HG03095 (cell line): ENCODE measurements at regions not wholly inside any gene's neighbourhood (a gene's known extent, or its start where the extent isn't known, plus 50 kb on each side); places are given as distances from the start of the nearest gene placed in this dataset.
"Not testable (repeated sequence)": the region's sequence is repeated elsewhere in the genome, so short reads cannot be mapped to it uniquely, and the experiment has no call there.

Experiments used
- ATAC-seq: cut with Tn5 transposase; IDR thresholded peaks from one replicate; pipeline ENCODE4 v1.9.1; 2021; ENCODE audit warnings: moderate library complexity; ENCODE audit not compliant: unreplicated experiment

GRCh38 chr2:357811-358210, 69.9 kb upstream of the ALKAL2 start:
- ATAC-seq = no peak

- ATAC-seq = not testable (repeated sequence)
Observed at GRCh38 chr2:356304-356703, 68.4 kb upstream of the ALKAL2 start.

GRCh38 chr2:355773-356172, 67.9 kb upstream of the ALKAL2 start:
- no peak for ATAC-seq

- ATAC-seq = no peak
Observed at GRCh38 chr2:352696-353095, 64.8 kb upstream of the ALKAL2 start.

GRCh38 chr2:349390-349789, 61.5 kb upstream of the ALKAL2 start:
- ATAC-seq = no peak

- ATAC-seq = no peak
Observed at GRCh38 chr2:348361-348916, 60.5 kb upstream of the ALKAL2 start.

GRCh38 chr2:344811-345210, 56.9 kb upstream of the ALKAL2 start:
- no peak for ATAC-seq

GRCh38 chr2:343355-343754, 55.5 kb upstream of the ALKAL2 start:
- ATAC-seq = no peak

- no peak for ATAC-seq
Observed at GRCh38 chr2:341912-342311, 54.0 kb upstream of the ALKAL2 start.

- ATAC-seq = no peak
Observed at GRCh38 chr2:341017-341542, 53.2 kb upstream of the ALKAL2 start.
